Stimulated activated effector memory CD8-positive, alpha-beta T cell treated with anti-CD3 and anti-CD28 coated beads, Interleukin-12 subunit alpha, Interleukin-12 subunit beta, amount 100 ng/mL, for 72 hours (primary cell): ENCODE measurements at regions not wholly inside any gene's neighbourhood (a gene's known extent, or its start where the extent isn't known, plus 50 kb on each side); places are given as distances from the start of the nearest gene placed in this dataset.

Experiments used
- ATAC-seq: fragments of 150-1000 bp; cut with Tn5 transposase; 2 replicates; pipeline ENCODE4 v1.10.0; 2021
- DNase-seq, 2 donors: peaks; one replicate each; pipeline ENCODE4 v3.0.0; 2021 to 2022; ENCODE audit warnings: low spot score in 2 of 2
- H3K27ac Mint-ChIP-seq: one replicate; pipeline ENCODE4 v1.8.0; 2022; ENCODE audit warnings: mild to moderate bottlenecking, mixed read lengths
- H3K36me3 Mint-ChIP-seq: one replicate; pipeline ENCODE4 v1.8.0; 2022; ENCODE audit warnings: mild to moderate bottlenecking, mixed read lengths
- H3K4me1 Mint-ChIP-seq: one replicate; pipeline ENCODE4 v1.8.0; 2022; ENCODE audit warnings: mixed read lengths
- H3K4me3 Mint-ChIP-seq: one replicate; pipeline ENCODE4 v1.8.0; 2022; ENCODE audit warnings: mild to moderate bottlenecking, mixed read lengths
- H3K9me3 Mint-ChIP-seq: one replicate; pipeline ENCODE4 v1.8.0; 2022; ENCODE audit warnings: mixed read lengths

DNA sequence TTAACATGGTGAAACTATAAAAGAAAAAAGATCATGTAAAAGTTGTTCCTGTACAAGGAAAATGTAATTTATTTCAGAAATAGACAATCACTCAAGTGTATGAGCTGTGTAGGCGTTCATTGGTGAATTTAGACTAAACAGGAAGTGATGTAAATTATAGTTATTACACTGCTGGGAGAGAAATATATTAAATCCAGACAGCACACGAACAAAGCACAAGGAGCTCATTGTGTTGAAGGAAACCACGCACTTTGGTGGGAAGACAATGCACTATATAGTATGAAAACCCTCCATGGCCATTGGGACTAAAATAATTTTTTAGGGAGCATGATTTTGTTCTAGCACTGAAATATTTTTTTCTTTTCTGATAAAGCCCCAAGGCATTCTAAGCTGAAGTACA, 450.5 kb downstream of the KLF12 start:
- DNase-seq: no peak
- Mint-ChIP-seq H3K9me3 (no peaks in the 10 kb centered on the region), H3K27ac (no peak overlapping the region), H3K4me1 (peaks cover 3% of the 10 kb centered on the region), H3K36me3 (peaks cover 8% of the 10 kb centered on the region), H3K4me3 (no peak overlapping the region)
- ATAC-seq: no peak

DNA sequence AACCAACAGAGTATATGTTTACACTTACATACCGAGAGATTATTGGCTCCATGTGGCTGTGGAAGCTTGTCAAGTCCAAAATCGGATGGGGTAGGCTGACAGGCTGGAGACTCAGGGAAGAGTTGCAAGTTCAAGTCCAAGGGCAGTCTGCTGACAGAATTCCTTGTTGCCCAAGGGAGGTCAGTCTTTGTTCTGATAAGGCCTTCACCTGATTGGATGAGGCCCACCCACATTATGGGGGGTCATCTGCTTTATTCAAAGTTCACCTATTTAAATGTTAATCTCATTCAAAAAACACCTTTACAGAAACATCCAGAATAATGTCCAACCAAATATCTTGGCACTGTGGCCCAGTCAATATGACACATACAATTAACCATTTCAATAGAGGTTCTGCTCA, 452.4 kb downstream of the KLF12 start:
- DNase-seq (no peak), ATAC-seq (no peak)
- no peak overlapping the region for H3K4me3 Mint-ChIP-seq
- H3K27ac Mint-ChIP-seq: no peak overlapping the region
- no peaks in the 10 kb centered on the region for H3K4me1 Mint-ChIP-seq
- H3K36me3 Mint-ChIP-seq: no peaks in the 10 kb centered on the region
- no peaks in the 10 kb centered on the region for H3K9me3 Mint-ChIP-seq

DNA sequence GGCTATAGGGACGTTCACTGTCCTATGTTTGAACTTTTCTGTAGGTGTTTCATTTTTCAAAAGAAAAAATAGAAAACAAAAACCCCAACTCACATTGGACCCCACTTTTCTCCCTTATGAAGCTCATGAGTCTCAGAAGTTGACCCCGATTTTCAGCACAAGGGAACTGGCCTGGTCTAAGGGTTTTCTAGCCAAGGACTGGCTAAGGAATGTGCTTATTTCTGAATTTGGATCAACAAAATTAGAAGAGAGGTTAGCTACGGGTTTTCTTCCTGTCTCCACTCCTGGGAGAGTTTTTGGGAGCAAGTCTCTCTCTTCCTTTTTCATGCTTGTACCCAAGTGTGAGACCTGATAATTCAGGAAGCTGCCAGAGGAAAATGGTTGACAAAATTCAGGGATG, 453.2 kb downstream of the KLF12 start:
- Mint-ChIP-seq H3K4me1 (no peaks in the 10 kb centered on the region), H3K4me3 (no peak overlapping the region), H3K36me3 (no peaks in the 10 kb centered on the region), H3K27ac (no peak overlapping the region), H3K9me3 (no peaks in the 10 kb centered on the region)
- ATAC-seq (no peak), DNase-seq (no peak)

- no peak for DNase-seq
- Mint-ChIP-seq H3K27ac (no peak overlapping the region), H3K9me3 (no peaks in the 10 kb centered on the region), H3K4me1 (no peaks in the 10 kb centered on the region), H3K36me3 (no peaks in the 10 kb centered on the region), H3K4me3 (no peak overlapping the region)
- ATAC-seq: no peak
Measured at GRCh38 chr13:73677048-73677601, 457.1 kb downstream of the KLF12 start.

- Mint-ChIP-seq H3K9me3 (no peaks in the 10 kb centered on the region), H3K36me3 (no peaks in the 10 kb centered on the region), H3K4me3 (no peak overlapping the region), H3K27ac (no peak overlapping the region), H3K4me1 (no peaks in the 10 kb centered on the region)
- ATAC-seq (no peak), DNase-seq (no peak)
Measured at GRCh38 chr13:73676550-73677047, 457.6 kb downstream of the KLF12 start.

GRCh38 chr13:73675821-73676220, 458.4 kb downstream of the KLF12 start:
- no peak overlapping the region for H3K27ac Mint-ChIP-seq
- DNase-seq (no peak), ATAC-seq (no peak)
- H3K4me3 Mint-ChIP-seq: no peak overlapping the region
- H3K9me3 Mint-ChIP-seq: no peaks in the 10 kb centered on the region
- no peaks in the 10 kb centered on the region for H3K36me3 Mint-ChIP-seq
- H3K4me1 Mint-ChIP-seq: no peaks in the 10 kb centered on the region

GRCh38 chr13:73674570-73674969, 459.6 kb downstream of the KLF12 start:
- H3K4me1 Mint-ChIP-seq: no peaks in the 10 kb centered on the region
- DNase-seq (no peak), ATAC-seq (no peak)
- no peaks in the 10 kb centered on the region for H3K9me3 Mint-ChIP-seq
- H3K27ac Mint-ChIP-seq: no peak overlapping the region
- H3K36me3 Mint-ChIP-seq: no peaks in the 10 kb centered on the region
- H3K4me3 Mint-ChIP-seq: no peak overlapping the region

GRCh38 chr13:73673931-73674330, 460.3 kb downstream of the KLF12 start:
- Mint-ChIP-seq H3K4me1 (no peaks in the 10 kb centered on the region), H3K27ac (no peak overlapping the region), H3K4me3 (no peak overlapping the region), H3K36me3 (no peaks in the 10 kb centered on the region), H3K9me3 (no peaks in the 10 kb centered on the region)
- ATAC-seq (no peak), DNase-seq (no peak)

- DNase-seq: no peak
- H3K9me3 Mint-ChIP-seq: no peaks in the 10 kb centered on the region
- no peaks in the 10 kb centered on the region for H3K36me3 Mint-ChIP-seq
- no peak overlapping the region for H3K4me3 Mint-ChIP-seq
- H3K27ac Mint-ChIP-seq: no peak overlapping the region
- no peaks in the 10 kb centered on the region for H3K4me1 Mint-ChIP-seq
- no peak for ATAC-seq
Measured at GRCh38 chr13:73672492-73672891, 461.7 kb downstream of the KLF12 start.

DNA sequence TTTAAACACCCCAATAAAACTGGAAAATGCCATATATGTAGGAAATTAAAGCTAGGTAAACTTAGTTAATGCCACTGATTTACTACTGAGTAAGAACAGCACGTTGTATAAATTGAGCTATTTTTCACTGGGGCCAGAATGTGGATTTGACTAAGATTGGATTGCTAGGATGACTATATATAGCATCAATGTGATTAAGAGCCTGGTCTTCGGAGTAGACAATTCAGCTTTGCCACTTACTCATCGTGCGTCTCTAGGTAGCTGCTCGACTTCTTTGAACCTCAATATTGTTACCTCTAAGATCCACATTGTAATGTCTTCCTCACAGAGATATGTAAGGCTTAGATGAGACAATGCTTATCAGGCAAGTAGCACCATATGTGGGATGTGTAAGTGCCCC, 462.5 kb downstream of the KLF12 start:
- Mint-ChIP-seq H3K27ac (no peak overlapping the region), H3K9me3 (no peaks in the 10 kb centered on the region), H3K36me3 (no peaks in the 10 kb centered on the region), H3K4me1 (no peaks in the 10 kb centered on the region), H3K4me3 (no peak overlapping the region)
- DNase-seq (no peak), ATAC-seq (no peak)

GRCh38 chr13:73671011-73671410, 463.2 kb downstream of the KLF12 start:
- H3K27ac Mint-ChIP-seq: no peak overlapping the region
- H3K4me1 Mint-ChIP-seq: no peaks in the 10 kb centered on the region
- no peaks in the 10 kb centered on the region for H3K36me3 Mint-ChIP-seq
- ATAC-seq (no peak), DNase-seq (no peak)
- H3K4me3 Mint-ChIP-seq: no peak overlapping the region
- no peaks in the 10 kb centered on the region for H3K9me3 Mint-ChIP-seq

GRCh38 chr13:73667756-73668155, 466.4 kb downstream of the KLF12 start:
- Mint-ChIP-seq H3K9me3 (no peaks in the 10 kb centered on the region), H3K4me1 (no peaks in the 10 kb centered on the region), H3K36me3 (no peaks in the 10 kb centered on the region), H3K27ac (peak overlapping the region; percentile 27), H3K4me3 (no peak overlapping the region)
- ATAC-seq: no peak
- DNase-seq: no peak

GRCh38 chr13:73665261-73665660, 468.9 kb downstream of the KLF12 start:
- Mint-ChIP-seq H3K36me3 (no peaks in the 10 kb centered on the region), H3K9me3 (no peaks in the 10 kb centered on the region), H3K27ac (no peak overlapping the region), H3K4me1 (peaks cover 7% of the 10 kb centered on the region), H3K4me3 (no peak overlapping the region)
- ATAC-seq (no peak), DNase-seq (no peak)

DNA sequence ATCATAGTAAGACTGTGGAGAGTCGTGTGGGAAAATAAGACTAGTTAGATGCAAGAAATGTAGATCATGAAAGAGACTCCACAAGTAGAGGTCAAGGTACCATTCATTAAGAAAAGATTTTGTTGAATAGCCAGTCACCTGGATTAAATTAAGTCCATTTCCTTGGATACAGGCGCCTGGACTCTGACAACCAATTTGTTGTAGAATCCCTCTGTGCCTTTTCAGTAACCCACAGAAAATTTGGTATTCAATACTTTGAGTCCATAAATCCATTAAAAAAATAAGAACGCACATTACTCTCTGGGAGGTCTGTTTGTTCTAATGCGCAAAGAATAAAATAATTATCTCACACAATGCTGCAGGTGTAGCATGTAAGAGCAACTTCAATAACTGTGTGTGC, 469.4 kb downstream of the KLF12 start:
- Mint-ChIP-seq H3K9me3 (no peaks in the 10 kb centered on the region), H3K36me3 (no peaks in the 10 kb centered on the region), H3K4me3 (no peak overlapping the region), H3K27ac (no peak overlapping the region), H3K4me1 (peaks cover 7% of the 10 kb centered on the region)
- ATAC-seq (no peak), DNase-seq (no peak)

DNA sequence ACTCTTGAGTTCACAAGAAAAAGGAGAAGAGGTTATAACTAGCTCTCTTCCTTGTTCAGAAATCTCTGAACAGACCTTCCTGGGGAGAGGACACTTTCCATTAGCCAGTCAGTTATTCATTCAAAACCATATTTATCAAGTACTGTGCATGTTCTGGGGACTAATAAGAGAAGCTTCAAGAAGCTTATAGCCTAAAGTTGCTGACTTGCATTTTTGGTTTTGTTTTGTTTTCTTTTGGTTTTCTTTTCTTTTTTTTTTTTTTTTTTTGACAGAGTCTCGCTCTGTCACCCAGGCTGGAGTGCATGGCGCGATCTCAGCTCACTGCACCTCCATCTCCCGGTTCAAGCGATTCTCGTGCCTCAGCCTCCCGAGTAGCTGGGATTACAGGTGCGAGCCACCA, 471.4 kb downstream of the KLF12 start:
- no peak overlapping the region for H3K27ac Mint-ChIP-seq
- DNase-seq: no peak
- no peak for ATAC-seq

DNA sequence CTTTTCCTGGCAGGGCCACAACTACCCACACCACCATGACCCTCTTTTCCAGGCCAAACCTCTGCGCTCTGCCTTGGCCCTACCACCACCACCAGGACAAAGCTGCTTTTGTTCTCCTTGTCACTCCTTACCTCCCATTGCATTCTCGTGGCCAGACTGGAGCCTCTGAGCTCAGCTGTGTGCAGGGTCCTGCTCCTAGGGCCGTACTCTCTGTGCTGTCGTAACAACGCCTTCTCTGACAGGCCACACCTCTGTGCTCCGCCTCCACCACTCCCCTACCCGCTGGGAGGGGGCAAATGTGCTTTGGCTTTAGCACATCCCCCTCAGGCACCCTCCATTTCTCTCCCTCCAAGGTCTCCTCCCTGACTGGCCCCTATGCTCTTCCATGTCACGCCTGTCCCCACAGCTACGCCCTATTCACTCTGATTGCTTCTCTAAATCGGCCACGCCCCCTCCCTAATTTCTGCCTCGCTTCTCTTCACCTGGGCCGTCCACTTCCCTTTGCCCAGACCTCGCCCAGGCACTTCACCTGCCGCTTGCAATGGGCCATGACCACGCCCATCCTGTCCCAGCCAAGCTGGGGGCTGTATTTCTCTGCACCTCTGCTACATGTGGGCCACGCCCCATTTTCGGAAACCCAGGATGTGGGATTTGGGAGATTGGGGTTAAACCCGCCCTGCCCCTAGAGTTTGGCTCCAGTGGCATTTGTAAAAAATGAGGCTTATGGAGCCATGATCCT, 472.3 kb downstream of the KLF12 start:
- Mint-ChIP-seq H3K9me3 (no peaks in the 10 kb centered on the region), H3K4me1 (peaks cover 7% of the 10 kb centered on the region), H3K27ac (no peak overlapping the region), H3K4me3 (no peak overlapping the region), H3K36me3 (no peaks in the 10 kb centered on the region)
- no peak for ATAC-seq
- no peak for DNase-seq

More for the DNA sequence above, 471.4 kb downstream of the KLF12 start:
- no peaks in the 10 kb centered on the region for H3K36me3 Mint-ChIP-seq
- H3K4me1 Mint-ChIP-seq: peaks cover 7% of the 10 kb centered on the region
- no peaks in the 10 kb centered on the region for H3K9me3 Mint-ChIP-seq
- H3K4me3 Mint-ChIP-seq: no peak overlapping the region
